ENCODE measurements at regions not wholly inside any gene's neighbourhood (a gene's known extent, or its start where the extent isn't known, plus 50 kb on each side); places are given as distances from the start of the nearest gene placed in this dataset.

DNA sequence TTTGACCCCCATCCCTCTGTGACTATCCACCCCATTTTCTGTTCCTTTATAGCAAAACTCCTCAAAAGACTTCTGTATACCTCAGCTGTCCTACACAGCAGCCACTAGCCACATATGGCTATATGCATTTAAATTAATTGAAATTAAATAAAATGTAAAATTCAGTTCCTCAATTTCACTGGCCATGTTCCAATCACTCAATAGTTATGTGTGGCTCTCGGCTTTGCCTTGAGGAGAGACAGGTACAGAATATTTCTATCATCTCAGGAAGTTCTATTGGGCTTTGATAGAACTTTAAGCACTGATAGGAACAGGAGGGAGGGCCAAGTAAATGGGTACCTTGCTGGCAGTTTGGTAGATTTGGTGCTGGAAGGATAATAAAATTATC, 280.3 kb upstream of the AMIGO2 start:
- no TSS peak for BruUV-seq (replicated peaks)
- Histone ChIP-seq H3K79me2 (ENCODE audit: insufficient read depth, low read length) (no peaks in the 10 kb centered on the region), H3K9ac (ENCODE audit: insufficient read depth, low read depth, low read length) (no peak overlapping the region), H3K4me2 (ENCODE audit: low read depth, low read length) (no peak overlapping the region), H3K4me3 (replicated peaks in 1 of 3; ENCODE audit: insufficient read depth in 1 of 3, low read depth in 2 of 3, low read length in 3 of 3) (no peak overlapping the region), H4K20me1 (ENCODE audit: insufficient read depth, low read length) (no peaks in the 10 kb centered on the region), H3K27me3 (ENCODE audit: control insufficient read depth in 1 of 2, insufficient read depth in 2 of 2, low read length in 2 of 2) (no peaks in the 10 kb centered on the region), H2AFZ (ENCODE audit: low read length) (no peak overlapping the region), H3K4me1 (ENCODE audit: insufficient read depth, low read length) (no peaks in the 10 kb centered on the region), H3K27ac (ENCODE audit: extremely low read length, insufficient read depth, low read length) (no peak overlapping the region), H3K9me3 (ENCODE audit: low read length) (no peaks in the 10 kb centered on the region), H3K36me3 (replicated peaks in 1 of 2; ENCODE audit: control insufficient read depth in 1 of 2, insufficient read depth in 2 of 2, low read length in 2 of 2) (no peaks in the 10 kb centered on the region)
- FAIRE-seq: no peak
- in situ Hi-C loops (cut with HindIII; ENCODE audit: extremely low pct_ligation_motif_present, low pct_unique_long_range_greater_than_20kb) (no loop called here), intact Hi-C loops (cut with micrococcal nuclease; ENCODE audit: unreplicated experiment) (no loop called here)
- ChIA-PET POLR2A (no interaction called here), CTCF (ENCODE audit: low intra/inter-chr PET ratio, low total read pairs) (no interaction called here)
- no peak for TF ChIP-seq SAFB2 (CRISPR knock-in tag; IDR thresholded peaks at IDR 0.05; ENCODE audit: borderline replicate concordance, low read depth)
- TF ChIP-seq ZNF567 (CRISPR knock-in tag; IDR thresholded peaks at IDR 0.05; ENCODE audit: borderline replicate concordance): no peak
- no peak for TF ChIP-seq ZNF563 (CRISPR knock-in tag; IDR thresholded peaks at IDR 0.05)
- no peak for TF ChIP-seq KLF15 (CRISPR knock-in tag; IDR thresholded peaks at IDR 0.05; ENCODE audit: borderline replicate concordance)
- 0% methylated on average over 1 of the region's 1 CpG for WGBS (ENCODE audit: low lambda C conversion rate)
- no peak for DNase-seq (ENCODE audit: low spot score)
- ATAC-seq: no peak

DNA sequence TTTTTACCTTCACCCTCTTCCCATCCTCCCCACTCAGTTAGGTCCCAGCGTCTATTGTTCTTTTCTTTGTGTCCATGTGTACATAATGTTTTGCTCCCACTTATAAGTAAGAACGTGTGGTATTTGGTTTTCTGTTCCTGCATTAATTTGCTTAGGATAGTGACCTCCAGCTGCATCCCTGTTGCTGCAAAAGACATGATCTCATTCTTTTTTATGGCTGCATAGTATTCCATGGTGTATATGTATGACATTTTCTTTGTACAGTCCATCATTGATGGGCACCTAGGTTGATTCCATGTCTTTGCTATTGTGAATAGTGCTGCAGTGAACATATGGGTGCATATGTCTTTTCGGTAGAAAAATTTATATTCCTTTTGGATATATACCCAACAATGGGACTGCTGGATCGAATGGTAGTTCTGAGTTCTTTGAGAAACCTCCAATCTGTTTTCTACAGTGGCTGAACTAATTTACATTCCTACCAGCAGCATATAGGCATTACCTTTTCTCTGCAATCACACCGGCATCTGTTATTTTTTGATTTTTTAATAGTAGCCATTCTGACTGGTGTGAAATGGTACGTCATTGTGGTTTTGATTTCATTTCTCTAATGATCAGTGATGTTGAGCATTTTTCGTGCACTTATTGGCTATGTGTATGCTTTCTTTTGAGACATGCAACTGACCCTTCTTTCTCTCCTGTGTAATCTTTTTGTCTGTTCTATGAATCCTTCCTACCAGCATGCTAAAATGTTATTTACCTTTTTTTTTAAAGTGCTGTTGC, 279.7 kb upstream of the AMIGO2 start:
- H3K9me3 ChIP-seq (ENCODE audit: low read length): no peaks in the 10 kb centered on the region
- intact Hi-C loops (cut with micrococcal nuclease; ENCODE audit: unreplicated experiment) (no loop called here), in situ Hi-C loops (cut with HindIII; ENCODE audit: extremely low pct_ligation_motif_present, low pct_unique_long_range_greater_than_20kb) (no loop called here)
- FAIRE-seq: no peak
- H3K79me2 ChIP-seq (ENCODE audit: insufficient read depth, low read length): no peaks in the 10 kb centered on the region
- no peak for ATAC-seq
- no peak overlapping the region for H3K9ac ChIP-seq (ENCODE audit: insufficient read depth, low read depth, low read length)
- ChIA-PET CTCF (ENCODE audit: low intra/inter-chr PET ratio, low total read pairs) (no interaction called here), POLR2A (no interaction called here)
- H3K4me1 ChIP-seq (ENCODE audit: insufficient read depth, low read length): no peaks in the 10 kb centered on the region
- no peak overlapping the region for H3K4me2 ChIP-seq (ENCODE audit: low read depth, low read length)
- no peaks in the 10 kb centered on the region for H4K20me1 ChIP-seq (ENCODE audit: insufficient read depth, low read length)
- H3K36me3 ChIP-seq (replicated peaks in 1 of 2; ENCODE audit: control insufficient read depth in 1 of 2, insufficient read depth in 2 of 2, low read length in 2 of 2): no peaks in the 10 kb centered on the region
- WGBS (ENCODE audit: low lambda C conversion rate): 59% methylated on average over 7 of the region's 7 CpGs
- H3K4me3 ChIP-seq (replicated peaks in 1 of 3; ENCODE audit: insufficient read depth in 1 of 3, low read depth in 2 of 3, low read length in 3 of 3): no peak overlapping the region
- H3K27ac ChIP-seq (ENCODE audit: extremely low read length, insufficient read depth, low read length): no peak overlapping the region
- no peak for DNase-seq (ENCODE audit: low spot score)
- no peaks in the 10 kb centered on the region for H3K27me3 ChIP-seq (ENCODE audit: control insufficient read depth in 1 of 2, insufficient read depth in 2 of 2, low read length in 2 of 2)
- no TSS peak for BruUV-seq (replicated peaks)
- no peak overlapping the region for H2AFZ ChIP-seq (ENCODE audit: low read length)
- TF ChIP-seq, protein P1, sequence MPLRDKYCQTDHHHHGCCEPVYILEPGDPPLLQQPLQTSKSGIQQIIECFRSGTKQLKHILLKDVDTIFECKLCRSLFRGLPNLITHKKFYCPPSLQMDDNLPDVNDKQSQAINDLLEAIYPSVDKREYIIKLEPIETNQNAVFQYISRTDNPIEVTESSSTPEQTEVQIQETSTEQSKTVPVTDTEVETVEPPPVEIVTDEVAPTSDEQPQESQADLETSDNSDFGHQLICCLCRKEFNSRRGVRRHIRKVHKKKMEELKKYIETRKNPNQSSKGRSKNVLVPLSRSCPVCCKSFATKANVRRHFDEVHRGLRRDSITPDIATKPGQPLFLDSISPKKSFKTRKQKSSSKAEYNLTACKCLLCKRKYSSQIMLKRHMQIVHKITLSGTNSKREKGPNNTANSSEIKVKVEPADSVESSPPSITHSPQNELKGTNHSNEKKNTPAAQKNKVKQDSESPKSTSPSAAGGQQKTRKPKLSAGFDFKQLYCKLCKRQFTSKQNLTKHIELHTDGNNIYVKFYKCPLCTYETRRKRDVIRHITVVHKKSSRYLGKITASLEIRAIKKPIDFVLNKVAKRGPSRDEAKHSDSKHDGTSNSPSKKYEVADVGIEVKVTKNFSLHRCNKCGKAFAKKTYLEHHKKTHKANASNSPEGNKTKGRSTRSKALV (CRISPR knock-in tag; IDR thresholded peaks at IDR 0.05): no peak
- TF ChIP-seq JDP2 (CRISPR knock-in tag; IDR thresholded peaks at IDR 0.05; ENCODE audit: borderline replicate concordance) (no peak), NBN (conservative IDR thresholded peaks at IDR 0.05) (no peak)
- TF ChIP-seq, protein P2, sequence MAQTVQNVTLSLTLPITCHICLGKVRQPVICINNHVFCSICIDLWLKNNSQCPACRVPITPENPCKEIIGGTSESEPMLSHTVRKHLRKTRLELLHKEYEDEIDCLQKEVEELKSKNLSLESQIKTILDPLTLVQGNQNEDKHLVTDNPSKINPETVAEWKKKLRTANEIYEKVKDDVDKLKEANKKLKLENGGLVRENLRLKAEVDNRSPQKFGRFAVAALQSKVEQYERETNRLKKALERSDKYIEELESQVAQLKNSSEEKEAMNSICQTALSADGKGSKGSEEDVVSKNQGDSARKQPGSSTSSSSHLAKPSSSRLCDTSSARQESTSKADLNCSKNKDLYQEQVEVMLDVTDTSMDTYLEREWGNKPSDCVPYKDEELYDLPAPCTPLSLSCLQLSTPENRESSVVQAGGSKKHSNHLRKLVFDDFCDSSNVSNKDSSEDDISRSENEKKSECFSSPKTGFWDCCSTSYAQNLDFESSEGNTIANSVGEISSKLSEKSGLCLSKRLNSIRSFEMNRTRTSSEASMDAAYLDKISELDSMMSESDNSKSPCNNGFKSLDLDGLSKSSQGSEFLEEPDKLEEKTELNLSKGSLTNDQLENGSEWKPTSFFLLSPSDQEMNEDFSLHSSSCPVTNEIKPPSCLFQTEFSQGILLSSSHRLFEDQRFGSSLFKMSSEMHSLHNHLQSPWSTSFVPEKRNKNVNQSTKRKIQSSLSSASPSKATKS (CRISPR knock-in tag; IDR thresholded peaks at IDR 0.05): no peak
- TF ChIP-seq, protein P3, sequence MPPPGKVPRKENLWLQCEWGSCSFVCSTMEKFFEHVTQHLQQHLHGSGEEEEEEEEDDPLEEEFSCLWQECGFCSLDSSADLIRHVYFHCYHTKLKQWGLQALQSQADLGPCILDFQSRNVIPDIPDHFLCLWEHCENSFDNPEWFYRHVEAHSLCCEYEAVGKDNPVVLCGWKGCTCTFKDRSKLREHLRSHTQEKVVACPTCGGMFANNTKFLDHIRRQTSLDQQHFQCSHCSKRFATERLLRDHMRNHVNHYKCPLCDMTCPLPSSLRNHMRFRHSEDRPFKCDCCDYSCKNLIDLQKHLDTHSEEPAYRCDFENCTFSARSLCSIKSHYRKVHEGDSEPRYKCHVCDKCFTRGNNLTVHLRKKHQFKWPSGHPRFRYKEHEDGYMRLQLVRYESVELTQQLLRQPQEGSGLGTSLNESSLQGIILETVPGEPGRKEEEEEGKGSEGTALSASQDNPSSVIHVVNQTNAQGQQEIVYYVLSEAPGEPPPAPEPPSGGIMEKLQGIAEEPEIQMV (CRISPR knock-in tag; IDR thresholded peaks at IDR 0.05; ENCODE audit: low read depth): no peak

Data from HepG2 (cell line).